ENCODE measurements at regions not wholly inside any gene's neighbourhood (a gene's known extent, or its start where the extent isn't known, plus 50 kb on each side); places are given as distances from the start of the nearest gene placed in this dataset.

DNA sequence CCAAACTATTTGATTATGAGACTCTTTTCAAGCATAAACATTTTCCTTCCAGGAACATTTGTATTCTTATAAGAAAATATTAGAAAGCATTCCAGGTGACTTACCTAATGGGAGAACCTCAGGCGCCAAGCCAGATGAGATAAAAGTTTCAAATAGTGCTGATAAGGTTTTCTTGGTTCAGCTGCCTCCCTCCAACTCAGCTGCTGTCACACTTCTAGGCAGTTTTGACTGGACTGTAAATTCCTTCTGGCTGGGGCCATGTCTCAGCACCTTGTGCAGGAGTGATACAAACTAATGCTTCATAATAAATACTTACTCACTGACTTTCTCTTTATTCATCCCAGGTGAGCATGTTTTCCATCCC is 131.1 kb downstream of the MED15 start:
- no peak overlapping the region for H4K5ac ChIP-seq (ENCODE audit: low read depth, low read length)
- H3K23ac ChIP-seq (ENCODE audit: low read depth, low read length): no peak overlapping the region
- no peak for TF ChIP-seq MAZ (IDR thresholded peaks at IDR 0.05; ENCODE audit: borderline replicate concordance, low read depth, low read length)
- no peak for TF ChIP-seq POLR2A (IDR thresholded peaks at IDR 0.05; ENCODE audit: low read depth, low read length)
- no peak for TF ChIP-seq MAFK (IDR thresholded peaks at IDR 0.05; ENCODE audit: low read depth, low read length)
- TF ChIP-seq RCOR1 (IDR thresholded peaks at IDR 0.05; ENCODE audit: insufficient replicate concordance, low read length): no peak
- TF ChIP-seq, protein P1, sequence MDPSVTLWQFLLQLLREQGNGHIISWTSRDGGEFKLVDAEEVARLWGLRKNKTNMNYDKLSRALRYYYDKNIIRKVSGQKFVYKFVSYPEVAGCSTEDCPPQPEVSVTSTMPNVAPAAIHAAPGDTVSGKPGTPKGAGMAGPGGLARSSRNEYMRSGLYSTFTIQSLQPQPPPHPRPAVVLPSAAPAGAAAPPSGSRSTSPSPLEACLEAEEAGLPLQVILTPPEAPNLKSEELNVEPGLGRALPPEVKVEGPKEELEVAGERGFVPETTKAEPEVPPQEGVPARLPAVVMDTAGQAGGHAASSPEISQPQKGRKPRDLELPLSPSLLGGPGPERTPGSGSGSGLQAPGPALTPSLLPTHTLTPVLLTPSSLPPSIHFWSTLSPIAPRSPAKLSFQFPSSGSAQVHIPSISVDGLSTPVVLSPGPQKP (IDR thresholded peaks at IDR 0.05; ENCODE audit: borderline replicate concordance, low read depth, low read length): no peak
- TF ChIP-seq SMC3 (IDR thresholded peaks at IDR 0.05; ENCODE audit: low read depth, low read length): no peak
- no peak for TF ChIP-seq RAD21 (IDR thresholded peaks at IDR 0.05; ENCODE audit: low read length)
- TF ChIP-seq USF2 (IDR thresholded peaks at IDR 0.05; ENCODE audit: low read depth, low read length): no peak
- no peak for TF ChIP-seq CHD1 (IDR thresholded peaks at IDR 0.05; ENCODE audit: low read depth, low read length)
- H3K27ac ChIP-seq (ENCODE audit: insufficient read depth, low read length): no peak overlapping the region
- intact Hi-C loops (cut with micrococcal nuclease): no loop called here
- no peak overlapping the region for H3K14ac ChIP-seq (replicated peaks; ENCODE audit: low read depth, low read length)
- no peak overlapping the region for H2BK120ac ChIP-seq (ENCODE audit: low read depth, low read length)
- no peak overlapping the region for H2BK15ac ChIP-seq (ENCODE audit: low read depth, low read length)
- H3K56ac ChIP-seq (ENCODE audit: extremely low read depth, insufficient read depth, low read length): no peak overlapping the region
- H4K91ac ChIP-seq (ENCODE audit: insufficient read depth, low read depth, low read length): no peak overlapping the region
- no peak overlapping the region for H3K9ac ChIP-seq (ENCODE audit: low read depth, low read length)
- dilution Hi-C loops (cut with HindIII; ENCODE audit: low sequenced_read_pairs, unreplicated experiment): no loop called here
- POLR2A ChIA-PET (ENCODE audit: unreplicated experiment): no interaction called here
- H4K8ac ChIP-seq (ENCODE audit: low read depth in 2 of 2, low read length in 2 of 2): no peak overlapping the region
- H2AK9ac ChIP-seq (replicated peaks; ENCODE audit: low read depth, low read length, poor library complexity): no peak overlapping the region
- H3K4me2 ChIP-seq (ENCODE audit: low read depth, low read length): no peak overlapping the region
- WGBS, 2 experiments (ENCODE audit: extremely low coverage in 2 of 2, insufficient read length in 1 of 2): no CpG with 5 or more reads among the region's 1 CpG
- H4K20me1 ChIP-seq (ENCODE audit: insufficient read depth, low read length): no peaks in the 10 kb centered on the region
- H3K27me3 ChIP-seq (ENCODE audit: control insufficient read depth, insufficient read depth, low read length): peaks cover 56% of the 10 kb centered on the region
- no peak overlapping the region for H3K4ac ChIP-seq (ENCODE audit: low read depth, low read length)
- H3K18ac ChIP-seq (ENCODE audit: low read depth, low read length): no peak overlapping the region
- H3K79me1 ChIP-seq (ENCODE audit: low read depth in 1 of 2, low read length in 2 of 2): no peaks in the 10 kb centered on the region
- in situ Hi-C loops (cut with MboI; ENCODE audit: low sequenced_read_pairs): no loop called here
- H2BK20ac ChIP-seq (ENCODE audit: low read depth, low read length): no peak overlapping the region
- H3K4me3 ChIP-seq (ENCODE audit: insufficient read depth, low read depth, low read length): no peak overlapping the region
- no peaks in the 10 kb centered on the region for H3K36me3 ChIP-seq (ENCODE audit: control insufficient read depth, insufficient read depth, low read length)
- no peak overlapping the region for H2BK5ac ChIP-seq (ENCODE audit: low read depth, low read length, poor library complexity, severe bottlenecking)
- H3K9me1 ChIP-seq (ENCODE audit: insufficient read depth, low read length): no peaks in the 10 kb centered on the region
- H3K9me3 ChIP-seq (ENCODE audit: control insufficient read depth, insufficient read depth, low read length): no peaks in the 10 kb centered on the region
- no peak overlapping the region for H2AK5ac ChIP-seq (ENCODE audit: low read depth, low read length)
- CTCF ChIA-PET: no interaction called here
- BruUV-seq (replicated peaks): no TSS peak
- no peak overlapping the region for H2AFZ ChIP-seq (replicated peaks; ENCODE audit: low read length, poor library complexity)
- no peaks in the 10 kb centered on the region for H3K4me1 ChIP-seq (ENCODE audit: control insufficient read depth, insufficient read depth, low read length)
- ATAC-seq (ENCODE audit: low read depth) (no peak), DNase-seq (no peak)
